GM19467 (cell line): ENCODE measurements at regions not wholly inside any gene's neighbourhood (a gene's known extent, or its start where the extent isn't known, plus 50 kb on each side); places are given as distances from the start of the nearest gene placed in this dataset.
"Not testable (repeated sequence)": the region's sequence is repeated elsewhere in the genome, so short reads cannot be mapped to it uniquely, and the experiment has no call there.

Source experiments
- ATAC-seq: cut with Tn5 transposase; IDR thresholded peaks from one replicate; pipeline ENCODE4 v1.9.1; 2021; ENCODE audit warnings: mild to moderate bottlenecking, moderate library complexity; ENCODE audit not compliant: unreplicated experiment

DNA sequence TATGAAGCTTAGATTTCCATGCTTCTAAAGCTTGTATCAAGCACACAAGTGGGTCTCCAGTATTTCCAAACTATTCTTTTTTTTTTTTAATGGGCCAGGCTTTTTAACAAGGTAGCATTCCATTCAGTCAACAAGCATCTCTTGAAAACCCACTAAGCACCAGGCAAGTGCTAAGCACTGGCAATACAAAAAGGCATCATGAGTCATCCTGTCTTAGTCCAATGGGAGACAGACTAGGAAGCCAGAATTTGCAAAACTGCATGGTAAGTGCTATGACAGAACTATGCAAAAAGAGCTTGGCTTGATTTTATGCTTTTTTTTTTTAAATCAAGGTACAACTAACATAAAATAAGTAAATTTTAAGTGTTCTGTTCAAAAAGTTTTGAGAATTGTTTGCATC is 109.3 kb upstream of the DST start:
- no peak for ATAC-seq

DNA sequence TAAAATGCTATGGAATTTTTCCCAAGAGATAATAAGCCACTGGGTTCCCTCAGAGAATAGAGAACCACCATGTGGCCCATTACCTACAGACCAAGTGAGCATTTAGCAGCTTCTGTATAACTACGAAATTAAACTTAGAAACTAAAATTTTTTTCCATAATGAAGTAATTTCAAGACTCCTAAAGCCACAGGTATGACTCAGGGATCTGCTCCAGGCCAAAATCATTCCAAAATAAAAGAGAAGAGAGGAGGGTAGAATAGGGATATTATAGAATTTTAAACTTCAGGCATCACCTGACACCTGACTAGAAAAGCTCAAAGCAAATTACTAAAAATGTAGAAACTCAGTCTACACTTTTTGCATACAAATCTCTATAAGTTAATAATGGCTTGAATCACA is 108.9 kb upstream of the DST start:
- ATAC-seq = no peak

GRCh38 chr6:56750686-56751085 is 108.0 kb upstream of the DST start:
- no peak for ATAC-seq

GRCh38 chr6:56749632-56750151 is 107.0 kb upstream of the DST start:
- no peak for ATAC-seq

GRCh38 chr6:56746767-56747504 is 104.2 kb upstream of the DST start:
- no peak for ATAC-seq

DNA sequence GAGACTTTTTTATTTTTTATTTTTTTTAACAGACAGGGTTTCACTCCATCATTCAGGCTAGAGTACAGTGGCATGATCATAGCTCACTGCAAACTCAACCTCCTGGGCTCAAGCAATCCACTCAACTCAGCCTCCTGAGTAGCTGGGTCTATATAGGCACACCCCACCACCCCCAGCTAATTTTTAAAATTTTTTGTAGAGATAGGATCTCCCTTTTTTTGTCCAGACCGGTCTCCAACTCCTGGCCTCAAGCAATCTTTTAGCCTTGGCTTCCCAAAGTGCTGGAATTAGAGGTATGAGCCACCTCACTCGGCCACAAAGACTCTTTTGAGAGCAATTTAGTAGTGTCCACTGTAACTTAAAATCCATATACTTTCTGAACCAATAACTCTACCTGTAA is 103.3 kb upstream of the DST start:
- no peak for ATAC-seq

GRCh38 chr6:56745081-56745480 is 102.4 kb upstream of the DST start:
- no peak for ATAC-seq

DNA sequence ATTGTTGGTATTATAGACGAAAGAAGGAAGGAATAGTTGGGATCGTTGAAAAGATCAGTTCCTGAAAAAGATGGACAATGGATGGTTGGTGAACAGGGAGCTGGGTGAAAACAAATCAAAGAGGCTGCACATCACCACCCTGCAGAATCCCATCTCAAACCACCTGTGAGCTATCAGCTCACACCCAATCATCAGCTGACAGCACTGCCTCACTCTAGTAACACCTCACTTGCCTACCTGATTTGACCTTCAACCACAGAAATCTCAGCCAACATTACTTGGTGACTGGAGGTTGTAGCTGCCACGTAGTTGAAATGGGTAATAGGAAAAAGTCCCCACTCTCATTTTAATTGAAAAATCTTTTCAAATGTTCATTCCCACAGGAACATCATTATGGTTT is 101.8 kb upstream of the DST start:
- ATAC-seq = no peak

- ATAC-seq = peak; percentile 63
These were observed 99.6 kb upstream of the DST start for GRCh38 chr6:56742122-56742791.

DNA sequence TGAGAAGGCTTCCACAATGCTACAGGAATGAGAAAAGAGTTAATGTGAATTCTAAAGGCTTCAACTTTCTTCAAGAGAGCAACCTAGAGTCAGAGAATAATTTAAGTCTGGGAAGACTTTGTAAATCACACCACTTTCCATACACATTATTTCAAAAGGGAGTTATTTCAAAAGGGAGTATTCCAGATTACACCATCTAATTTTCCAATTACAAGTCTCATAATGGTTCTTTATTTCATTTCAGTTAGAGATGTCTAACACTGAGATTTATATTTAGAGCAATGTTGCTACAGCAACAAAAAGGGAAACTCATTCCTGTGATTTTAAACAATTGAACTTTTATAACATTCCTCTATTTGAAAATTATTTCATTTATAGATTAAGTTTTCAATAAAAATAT is 98.8 kb upstream of the DST start:
- no peak for ATAC-seq

DNA sequence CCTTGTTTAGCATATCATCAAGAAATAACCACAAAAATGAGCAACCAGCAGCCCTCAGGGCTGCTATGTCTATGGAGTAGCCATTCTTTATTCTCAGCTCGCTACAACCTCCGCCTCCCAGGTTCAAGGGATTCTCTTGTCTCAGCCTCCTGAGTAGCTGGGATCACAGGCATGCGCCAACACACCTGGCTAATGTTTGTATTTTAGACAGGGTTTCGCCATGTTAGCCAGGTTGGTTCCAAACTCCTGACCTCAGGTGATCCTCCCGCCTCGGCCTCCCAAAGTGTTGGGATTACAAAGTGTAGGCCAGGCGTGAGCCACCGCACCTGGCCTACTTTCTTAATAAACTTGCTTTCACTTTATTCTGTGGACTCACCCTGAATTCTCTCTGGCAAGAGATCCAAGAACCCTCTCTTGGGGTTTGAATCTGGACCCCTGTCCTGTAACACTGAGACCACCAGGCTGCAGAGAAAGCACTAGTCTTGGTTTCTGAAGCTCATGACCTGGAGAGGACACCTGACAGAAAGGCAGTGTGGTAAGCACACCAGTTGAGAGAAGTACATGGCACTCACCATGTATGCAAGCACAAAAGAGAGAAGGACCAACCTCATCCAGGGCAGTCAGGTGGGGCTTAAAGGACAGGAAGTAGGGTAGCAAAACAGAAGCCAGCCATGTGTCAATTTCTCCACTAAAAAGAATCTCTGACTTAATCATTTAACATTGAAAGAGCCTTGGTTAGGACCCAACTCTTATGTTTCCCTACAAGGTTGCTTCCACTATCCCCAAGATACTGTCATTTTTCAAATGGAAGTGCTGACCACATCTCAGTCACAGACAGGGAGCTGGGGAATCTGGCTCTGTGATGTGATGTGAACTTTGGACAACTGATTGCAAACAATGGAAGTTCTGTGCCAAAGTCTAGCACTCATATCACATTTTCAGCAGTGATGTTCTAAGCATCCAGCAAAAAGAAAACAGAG is 97.4 kb upstream of the DST start:
- ATAC-seq = no peak

- no peak for ATAC-seq
These were observed 94.1 kb upstream of the DST start for GRCh38 chr6:56736804-56737203.

DNA sequence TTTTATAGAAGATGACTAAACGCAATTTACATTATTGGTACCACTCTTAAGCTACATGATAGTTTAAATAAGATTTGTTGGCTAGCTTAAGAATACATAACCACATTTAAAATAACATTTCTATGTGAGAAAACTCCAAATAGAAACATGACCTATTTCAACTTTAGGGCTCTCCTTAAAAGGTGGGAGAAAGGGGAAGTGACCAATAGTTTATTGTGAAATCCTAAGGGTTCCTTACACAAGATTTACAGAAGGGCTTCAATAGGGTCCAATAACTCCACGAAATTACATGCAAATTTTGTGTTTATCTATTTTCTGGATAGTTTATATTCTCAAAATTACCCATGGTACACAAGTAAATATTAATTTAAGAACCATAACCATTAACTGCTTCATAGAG is 91.6 kb upstream of the DST start:
- no peak for ATAC-seq

- ATAC-seq = no peak
These were observed 90.6 kb upstream of the DST start for GRCh38 chr6:56733211-56733697.

DNA sequence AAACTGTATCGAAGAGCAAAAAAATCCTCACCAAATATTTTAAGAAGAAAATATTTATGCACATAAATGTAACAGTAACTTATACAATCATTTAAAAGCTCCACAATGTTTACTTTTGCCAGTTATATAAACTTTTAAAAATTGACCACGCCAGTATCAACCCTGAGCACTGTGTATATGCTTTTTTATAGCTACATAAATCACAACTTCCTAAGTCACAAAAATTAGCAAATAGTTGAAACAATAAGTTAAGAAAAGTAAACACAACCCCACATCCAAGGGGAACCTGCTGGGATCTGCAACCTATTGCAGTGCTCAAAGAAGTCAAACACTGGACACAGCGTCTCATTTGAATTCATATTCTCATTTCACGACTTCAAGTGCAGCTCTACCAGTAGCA is 89.8 kb upstream of the DST start:
- no peak for ATAC-seq

- ATAC-seq = no peak
These were observed 88.2 kb upstream of the DST start for GRCh38 chr6:56730663-56731529.

GRCh38 chr6:56729719-56730118 is 87.0 kb upstream of the DST start:
- no peak for ATAC-seq

GRCh38 chr6:56729166-56729565 is 86.5 kb upstream of the DST start:
- ATAC-seq = not testable (repeated sequence)

- ATAC-seq = no peak
These were observed 84.6 kb upstream of the DST start for GRCh38 chr6:56727097-56727850.
